WERI-Rb-1 (cell line): ENCODE measurements at regions not wholly inside any gene's neighbourhood (a gene's known extent, or its start where the extent isn't known, plus 50 kb on each side); places are given as distances from the start of the nearest gene placed in this dataset.

Experiments used
- DNase-seq: peaks from one replicate; pipeline ENCODE4 v3.0.0-alpha.2; 2020
- H3K27ac ChIP-seq: fragments of 250-450 bp; sonication (Bioruptor Pico); 2 replicates; pipeline ENCODE4 v1.5.1; 2020; ENCODE audit warnings: mild to moderate bottlenecking, moderate library complexity
- H3K27me3 ChIP-seq: fragments of 250-450 bp; sonication (Bioruptor Pico); 2 replicates; pipeline ENCODE4 v1.5.1; 2021; ENCODE audit warnings: mild to moderate bottlenecking, low read depth, moderate library complexity; ENCODE audit not compliant: insufficient read depth, severe bottlenecking
- H3K36me3 ChIP-seq: fragments of 250-450 bp; sonication (Bioruptor Pico); 2 replicates; pipeline ENCODE4 v1.5.1; 2020; ENCODE audit warnings: mild to moderate bottlenecking, moderate library complexity
- H3K4me3 ChIP-seq: 2 replicates; pipeline ENCODE4 v1.5.1; 2011; ENCODE audit warnings: low read depth, mild to moderate bottlenecking, control low read depth, low read length
- H3K9me3 ChIP-seq: fragments of 250-450 bp; sonication (Bioruptor Pico); 2 replicates; pipeline ENCODE4 v1.5.1; 2021; ENCODE audit warnings: mild to moderate bottlenecking, moderate library complexity; ENCODE audit not compliant: severe bottlenecking
- CTCF ChIP-seq: IDR thresholded peaks from 2 replicates; pipeline ENCODE4 v1.5.1; 2011; ENCODE audit warnings: low read depth, mild to moderate bottlenecking, control low read depth, inconsistent platforms, low read length

DNA sequence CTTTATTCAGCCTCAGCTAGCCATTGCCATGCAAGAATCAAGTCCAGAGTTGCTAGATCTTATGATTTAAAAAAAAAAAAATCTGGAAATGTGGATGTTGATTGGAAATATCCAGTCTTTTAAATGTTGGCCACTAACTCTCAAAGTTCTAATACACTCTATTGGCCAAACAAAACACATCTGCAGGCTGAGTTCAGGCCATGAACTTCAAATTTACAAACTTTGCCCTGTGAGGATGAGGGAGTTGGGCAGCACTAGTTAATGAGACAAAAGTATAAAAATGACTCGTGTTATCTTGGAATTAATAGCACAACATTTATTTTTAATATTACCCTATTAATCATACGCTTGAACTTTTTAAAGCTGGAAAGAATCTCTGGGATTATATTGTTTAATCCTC, 432.3 kb downstream of the PLPP3 start:
- DNase-seq, result no peak
- Histone ChIP-seq H3K27me3 (no peaks in the 10 kb centered on the region), H3K36me3 (no peaks in the 10 kb centered on the region), H3K27ac (no peak overlapping the region), H3K9me3 (no peaks in the 10 kb centered on the region), H3K4me3 (no peak overlapping the region)
- TF ChIP-seq CTCF, result no peak

- no peak overlapping the region for H3K4me3 ChIP-seq
These were observed 432.9 kb downstream of the PLPP3 start for GRCh38 chr1:56146449-56146848.

GRCh38 chr1:56145581-56145980, 433.8 kb downstream of the PLPP3 start:
- no peak for TF ChIP-seq CTCF
- DNase-seq, result no peak
- no peak overlapping the region for H3K27ac ChIP-seq
- no peaks in the 10 kb centered on the region for H3K9me3 ChIP-seq
- H3K27me3 ChIP-seq, result no peaks in the 10 kb centered on the region
- no peak overlapping the region for H3K4me3 ChIP-seq
- no peaks in the 10 kb centered on the region for H3K36me3 ChIP-seq

More at GRCh38 chr1:56146449-56146848, 432.9 kb downstream of the PLPP3 start:
- no peak for TF ChIP-seq CTCF
- Histone ChIP-seq H3K27me3 (no peaks in the 10 kb centered on the region), H3K9me3 (no peaks in the 10 kb centered on the region), H3K27ac (no peak overlapping the region), H3K36me3 (no peaks in the 10 kb centered on the region)
- DNase-seq, result no peak

DNA sequence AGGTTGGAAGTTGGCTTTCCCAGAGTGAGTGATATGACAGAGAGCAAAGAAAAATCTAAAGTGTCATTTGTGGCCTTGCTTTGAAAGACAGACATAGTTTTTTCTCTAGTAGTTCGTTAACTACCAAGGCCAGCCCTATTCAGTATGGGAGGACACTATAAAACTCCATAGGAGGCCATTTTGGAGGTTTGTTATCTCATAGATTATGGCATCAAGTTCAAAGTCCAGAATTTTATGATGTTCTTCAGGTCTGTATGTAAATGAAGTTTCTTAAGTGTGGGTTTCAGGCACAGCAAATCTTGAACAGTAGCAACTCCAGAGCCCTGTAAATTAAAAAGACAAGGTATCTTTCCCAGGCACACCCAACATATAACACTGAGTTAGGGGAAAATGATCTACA, 437.1 kb downstream of the PLPP3 start:
- Histone ChIP-seq H3K9me3 (no peaks in the 10 kb centered on the region), H3K27me3 (no peaks in the 10 kb centered on the region), H3K36me3 (no peaks in the 10 kb centered on the region), H3K27ac (no peak overlapping the region), H3K4me3 (no peak overlapping the region)
- DNase-seq, result no peak
- TF ChIP-seq CTCF, result no peak

DNA sequence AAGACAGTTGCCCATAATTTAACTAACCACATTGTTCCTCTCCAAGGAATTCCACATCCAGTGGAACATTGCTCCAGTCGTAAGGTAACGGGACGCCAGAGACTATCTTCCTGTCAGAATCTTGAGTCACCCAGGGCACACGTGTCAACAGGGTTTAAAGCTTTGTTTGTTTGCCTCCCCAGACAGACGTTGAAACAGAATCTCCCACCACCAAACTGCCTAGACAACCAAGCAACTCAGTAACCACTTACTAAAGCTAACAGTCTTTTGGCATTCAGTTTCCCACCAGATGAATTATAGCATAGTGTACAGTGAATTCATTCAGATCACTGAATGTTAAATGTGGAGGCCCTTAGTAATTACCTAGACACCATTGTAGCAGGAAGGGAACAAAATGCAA, 439.5 kb downstream of the PLPP3 start:
- no peak overlapping the region for H3K27ac ChIP-seq
- no peaks in the 10 kb centered on the region for H3K27me3 ChIP-seq
- no peak overlapping the region for H3K4me3 ChIP-seq
- no peak for DNase-seq
- no peak for TF ChIP-seq CTCF
- no peaks in the 10 kb centered on the region for H3K9me3 ChIP-seq
- H3K36me3 ChIP-seq, result no peaks in the 10 kb centered on the region
